A549 (cell line): ENCODE measurements at regions not wholly inside any gene's neighbourhood (a gene's known extent, or its start where the extent isn't known, plus 50 kb on each side); places are given as distances from the start of the nearest gene placed in this dataset.

Experiments
- ATAC-seq, 2 experiments: fragments of 200-7000 bp in 1 of 2; fragments of >200 bp in 1 of 2; cut with Nextera tagmentation in 1 of 2; cut with Tn5 transposase in 1 of 2; 3 replicates each; pipeline versions ENCODE4 v1.8.0 to v1.9.1; 2018 to 2020; ENCODE audit warnings: mild to moderate bottlenecking in 1 of 2, moderate library complexity in 1 of 2
- CTCF ChIA-PET: fragments of 300-600 bp; sonication (Branson Sonifier 250); formaldehyde crosslinking; extraction: SDS; loops from one replicate; lab custom pipeline; 2021; ENCODE audit warnings: antibody characterized with exemption, inconsistent platforms; lab: Yijun Ruan, JAX
- POLR2A ChIA-PET: fragments of 350-600 bp; formaldehyde crosslinking; extraction: SDS; loops from one replicate; lab custom pipeline; 2021; ENCODE audit warnings: antibody characterized with exemption, inconsistent platforms; lab: Yijun Ruan, JAX
- DNase-seq, 2 experiments: peaks; one replicate each; pipeline versions ENCODE4 v3.0.0 to v3.0.0-alpha.2; 2011 to 2016; ENCODE audit warnings: low read depth in 1 of 2, low spot score in 1 of 2
- FAIRE-seq: peaks from 2 replicates; lab custom pipeline; 2011; peaks lifted over from hg19 to GRCh38; lab: Jason Lieb, UNC
- H3K27ac ChIP-seq, 2 experiments: fragments of >200 bp; sonication (Bioruptor Twin); formaldehyde crosslinking; 3 replicates each; pipeline ENCODE4 v1.5.1; 2016 to 2017
- H3K4me1 ChIP-seq: fragments of >200 bp; sonication (Bioruptor Twin); formaldehyde crosslinking; 3 replicates; pipeline ENCODE4 v1.6.1; 2016
- H3K4me2 ChIP-seq: fragments of >200 bp; sonication (Bioruptor Twin); formaldehyde crosslinking; 3 replicates; pipeline ENCODE4 v1.6.1; 2016
- H3K4me3 ChIP-seq: fragments of >200 bp; sonication (Bioruptor Twin); formaldehyde crosslinking; 3 replicates; pipeline ENCODE4 v1.5.1; 2016
- H3K9me3 ChIP-seq: fragments of >200 bp; sonication (Bioruptor Twin); formaldehyde crosslinking; 3 replicates; pipeline ENCODE4 v1.6.1; 2016
- ATOH8 ChIP-seq: fragments of 250-450 bp; sonication (Bioruptor Pico); IDR thresholded peaks from 2 replicates; pipeline ENCODE4 v1.5.0; 2020; ENCODE audit warnings: low read depth, mild to moderate bottlenecking, moderate library complexity
- BCL3 ChIP-seq: fragments of >200 bp; sonication (Bioruptor Twin); formaldehyde crosslinking; IDR thresholded peaks from 3 replicates; pipeline ENCODE4 v1.6.1; 2016
- CBX2 ChIP-seq: fragments of 200-600 bp; sonication (generic); IDR thresholded peaks from 2 replicates; pipeline ENCODE4 v1.6.1; 2016; ENCODE audit warnings: low read depth, mild to moderate bottlenecking, borderline replicate concordance
- CEBPB ChIP-seq, 2 experiments: fragments of >200 bp in 1 of 2; sonication (Bioruptor Twin) in 1 of 2; formaldehyde crosslinking in 1 of 2; IDR thresholded peaks; 2 replicates each; pipeline ENCODE4 v1.6.1; 2012 to 2016
- CHD4 ChIP-seq: fragments of 200-600 bp; sonication (generic); IDR thresholded peaks from 2 replicates; pipeline ENCODE4 v1.6.1; 2016; ENCODE audit warnings: antibody characterized with exemption, mild to moderate bottlenecking, borderline replicate concordance
- EHF ChIP-seq: fragments of 250-450 bp; sonication (Bioruptor Pico); IDR thresholded peaks from 2 replicates; pipeline ENCODE4 v1.5.0; 2020; ENCODE audit warnings: mild to moderate bottlenecking
- EHMT2 ChIP-seq: fragments of 200-600 bp; sonication (generic); IDR thresholded peaks from 2 replicates; pipeline ENCODE4 v1.6.1; 2016; ENCODE audit warnings: antibody characterized with exemption, low read depth, mild to moderate bottlenecking, moderate library complexity
- EP300 ChIP-seq, 2 experiments: fragments of >200 bp; sonication (Bioruptor Twin); formaldehyde crosslinking; IDR thresholded peaks; 2 replicates in 1 of 2; 3 replicates in 1 of 2; pipeline ENCODE4 v1.6.1; 2016 to 2017
- ESRRA ChIP-seq: fragments of 150-350 bp; IDR thresholded peaks from 2 replicates; pipeline ENCODE4 v1.6.1; 2014; ENCODE audit warnings: mild to moderate bottlenecking, low read length, borderline replicate concordance
- FOSL2 ChIP-seq, 2 experiments: fragments of 450-650 bp in 1 of 2; fragments of >200 bp in 1 of 2; sonication (Bioruptor Twin) in 1 of 2; formaldehyde crosslinking; IDR thresholded peaks; 2 replicates each; pipeline versions ENCODE4 v1.5.0 to v1.6.1; 2016 to 2020; ENCODE audit warnings: mild to moderate bottlenecking in 1 of 2, moderate library complexity in 1 of 2
- FOXS1 ChIP-seq: fragments of 250-450 bp; sonication (Bioruptor Pico); IDR thresholded peaks from 2 replicates; pipeline ENCODE4 v1.5.0; 2020; ENCODE audit warnings: mild to moderate bottlenecking, moderate library complexity
- GATA3 ChIP-seq: IDR thresholded peaks from 2 replicates; pipeline ENCODE4 v1.6.1; 2012; ENCODE audit warnings: borderline replicate concordance
- HDAC2 ChIP-seq: fragments of 200-600 bp; sonication (generic); IDR thresholded peaks from 2 replicates; pipeline ENCODE4 v1.6.1; 2016
- HEYL ChIP-seq: fragments of 250-450 bp; sonication (Bioruptor Pico); IDR thresholded peaks from 2 replicates; pipeline ENCODE4 v1.8.0; 2021; ENCODE audit warnings: mild to moderate bottlenecking, moderate library complexity
- HMGXB4 ChIP-seq: fragments of 250-450 bp; sonication (Bioruptor Pico); IDR thresholded peaks from 2 replicates; pipeline ENCODE4 v1.5.0; 2021; ENCODE audit warnings: mild to moderate bottlenecking, moderate library complexity, borderline replicate concordance
- HOXB13 ChIP-seq: fragments of 250-450 bp; sonication (Bioruptor Pico); IDR thresholded peaks from 2 replicates; pipeline ENCODE4 v1.5.0; 2020; ENCODE audit warnings: low read depth, mild to moderate bottlenecking, moderate library complexity
- JUNB ChIP-seq: fragments of >200 bp; sonication (Bioruptor Twin); formaldehyde crosslinking; IDR thresholded peaks from 2 replicates; pipeline ENCODE4 v1.6.1; 2016
- NFE2L2 ChIP-seq: fragments of 150-350 bp; conservative IDR thresholded peaks from 2 replicates; pipeline ENCODE4 v1.6.1; 2014; ENCODE audit warnings: low read length
- POLR2AphosphoS2 ChIP-seq: conservative IDR thresholded peaks from 2 replicates; pipeline ENCODE4 v1.6.1; 2012; ENCODE audit warnings: low read length, improper control_type of control experiment, inconsistent platforms
- SMC3 ChIP-seq: fragments of >200 bp; sonication (Bioruptor Twin); formaldehyde crosslinking; IDR thresholded peaks from 3 replicates; pipeline ENCODE4 v1.6.1; 2018; ENCODE audit warnings: inconsistent platforms
- WGBS: methylation state at CpG from one replicate; pipeline ENCODE4 v1.1.6; 2017; ENCODE audit errors: missing lambda C conversion rate; 5-methylcytosine and 5-hydroxymethylcytosine counted together
- TF ChIP-seq, protein P1 (sequence below): fragments of >200 bp; sonication (Bioruptor Twin); formaldehyde crosslinking; IDR thresholded peaks from 2 replicates; pipeline ENCODE4 v1.6.1; 2016

- CTCF ChIA-PET, result no interaction called here
- 9% methylated on average over 5 of the region's 5 CpGs for WGBS
- Histone ChIP-seq H3K4me2 (no peak overlapping the region), H3K27ac (no peak overlapping the region), H3K4me1 (no peaks in the 10 kb centered on the region), H3K4me3 (no peak overlapping the region), H3K9me3 (no peaks in the 10 kb centered on the region)
- TF ChIP-seq HEYL (no peak), EHMT2 (no peak), FOSL2 (IDR thresholded peaks at IDR 0.05) (no peak), FOSL2 (CRISPR knock-in tag; IDR thresholded peaks at IDR 0.05) (no peak), EHF (no peak), CEBPB (IDR thresholded peaks at IDR 0.05) (no peak), EP300 (IDR thresholded peaks at IDR 0.05) (no peak), NFE2L2 (no peak), BCL3 (no peak)
- FAIRE-seq, result no peak
- no peak for DNase-seq
- ATAC-seq, result no peak
- POLR2A ChIA-PET, result no interaction called here
These were observed 87.3 kb upstream of the IRX6 start for GRCh38 chr16:55236655-55237054.

DNA sequence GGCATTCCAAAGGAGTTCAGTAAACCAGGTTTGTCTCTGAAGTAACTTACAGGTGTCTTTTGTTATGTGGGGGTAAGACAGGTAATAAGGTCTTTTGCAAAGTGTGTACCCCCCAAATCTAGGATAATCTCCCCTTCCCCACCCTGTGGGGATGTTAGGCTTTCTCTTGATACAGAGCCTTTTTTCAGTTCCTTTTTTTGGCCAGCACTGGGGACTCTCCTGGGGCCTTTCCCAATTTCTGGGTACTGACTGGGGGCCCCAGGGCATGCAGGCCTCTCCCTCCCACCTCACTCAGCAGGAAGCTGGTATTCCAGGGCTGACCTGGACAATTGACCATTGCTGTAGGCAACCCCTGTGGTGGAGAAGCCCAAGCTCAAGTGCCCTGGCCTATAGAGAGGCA is 84.3 kb upstream of the IRX6 start:
- H3K4me1 ChIP-seq, result no peaks in the 10 kb centered on the region
- H3K4me2 ChIP-seq, result no peak overlapping the region
- H3K27ac ChIP-seq, result no peak overlapping the region
- H3K4me3 ChIP-seq, result no peak overlapping the region
- TF ChIP-seq HMGXB4 (CRISPR knock-in tag), result no peak
- POLR2A ChIA-PET, result no interaction called here
- no peaks in the 10 kb centered on the region for H3K9me3 ChIP-seq
- no peak for FAIRE-seq
- DNase-seq, result no peak
- ATAC-seq, result no peak
- CTCF ChIA-PET, result no interaction called here

GRCh38 chr16:55240888-55241287 is 83.1 kb upstream of the IRX6 start:
- no peak for FAIRE-seq

More at GRCh38 chr16:55240888-55241287, 83.1 kb upstream of the IRX6 start:
- H3K9me3 ChIP-seq, result no peaks in the 10 kb centered on the region
- POLR2A ChIA-PET, result no interaction called here
- CTCF ChIA-PET, result interaction anchor here (0.8 kb wide), 1 partner anchor 25 kb away, joined by 3 read pairs; no protein-coding TSS in a partner anchor
- no peak for DNase-seq
- no peaks in the 10 kb centered on the region for H3K4me1 ChIP-seq
- TF ChIP-seq, protein P1, sequence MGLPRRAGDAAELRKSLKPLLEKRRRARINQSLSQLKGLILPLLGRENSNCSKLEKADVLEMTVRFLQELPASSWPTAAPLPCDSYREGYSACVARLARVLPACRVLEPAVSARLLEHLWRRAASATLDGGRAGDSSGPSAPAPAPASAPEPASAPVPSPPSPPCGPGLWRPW, result no peak
- TF ChIP-seq HOXB13 (CRISPR knock-in tag) (no peak), SMC3 (no peak), HMGXB4 (CRISPR knock-in tag) (no peak), CBX2 (no peak), CHD4 (no peak), EHMT2 (no peak), GATA3 (no peak), HEYL (no peak), POLR2AphosphoS2 (no peak), JUNB (no peak), FOXS1 (CRISPR knock-in tag) (no peak), ATOH8 (CRISPR knock-in tag) (no peak), BCL3 (no peak), HDAC2 (no peak), ESRRA (no peak)
- TF ChIP-seq, all 56 proteins: peak for 0
- no peak overlapping the region for H3K4me2 ChIP-seq
- ATAC-seq, result no peak
- H3K4me3 ChIP-seq, result no peak overlapping the region
- WGBS, result 34% methylated on average over 7 of the region's 7 CpGs
- no peak overlapping the region for H3K27ac ChIP-seq
